ENCODE measurements at regions not wholly inside any gene's neighbourhood (a gene's known extent, or its start where the extent isn't known, plus 50 kb on each side); places are given as distances from the start of the nearest gene placed in this dataset.

DNA sequence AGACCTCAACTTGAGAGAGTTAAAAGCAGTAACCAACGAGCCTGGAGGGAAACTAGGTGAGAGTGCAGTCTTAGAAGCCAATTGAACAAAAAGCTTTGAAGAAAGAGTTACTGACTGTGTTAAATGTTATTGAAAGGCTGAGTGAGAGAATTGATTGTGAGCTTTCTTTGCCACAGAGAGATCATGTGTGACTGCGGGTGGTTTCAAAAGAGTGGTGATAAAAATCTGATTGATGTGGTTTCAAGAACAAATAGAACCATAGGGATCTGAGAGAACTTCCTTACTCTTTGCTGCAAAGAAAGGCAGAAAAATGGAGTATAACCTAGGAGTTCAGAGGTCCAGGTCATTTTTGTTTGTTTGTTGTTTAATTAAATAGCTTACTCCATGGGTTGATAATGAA, 759.9 kb upstream of the ALCAM start:
- no peak for DNase-seq

DNA sequence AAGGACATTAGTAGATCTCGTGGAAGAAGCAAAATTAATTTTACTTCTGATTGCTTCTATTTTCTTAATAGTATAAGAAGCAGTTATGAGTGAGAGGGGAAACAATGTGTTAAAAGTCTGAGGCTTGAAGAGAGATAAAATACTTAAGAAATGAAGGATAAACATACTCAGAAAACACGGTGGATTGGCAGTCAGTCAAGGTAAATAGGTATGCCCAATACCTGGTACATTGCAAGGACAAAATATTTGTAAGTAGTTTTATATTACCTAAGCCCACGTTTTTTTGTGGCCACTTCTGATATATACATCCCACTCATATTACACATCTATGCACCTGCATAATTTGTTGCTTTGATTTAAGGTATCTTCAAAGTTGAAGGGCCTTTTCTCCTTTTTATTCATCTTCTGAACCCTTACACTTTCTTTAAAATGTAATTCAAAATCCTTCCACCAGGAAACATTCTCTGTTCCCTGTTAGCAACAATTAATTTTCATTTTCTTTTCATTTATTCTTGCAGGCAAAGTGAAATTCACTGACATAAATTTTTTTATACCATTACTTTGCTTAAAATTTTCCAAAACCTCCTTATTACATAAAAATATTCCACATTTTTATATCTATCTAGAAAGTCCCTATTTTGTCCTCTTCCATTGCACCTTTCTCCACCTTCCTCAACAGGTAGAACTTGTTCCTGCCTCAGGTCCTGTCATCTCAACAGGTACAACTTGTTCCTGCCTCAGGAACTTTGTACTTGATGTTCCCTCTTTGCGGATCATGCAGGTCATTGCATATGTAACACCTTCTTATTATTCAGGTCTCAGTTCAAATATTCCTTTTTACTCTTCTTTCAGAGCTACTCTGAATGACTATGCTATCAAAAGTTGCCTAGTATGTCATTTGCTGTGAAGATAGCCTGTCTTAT, 755.7 kb upstream of the ALCAM start:
- DNase-seq, result no peak

DNA sequence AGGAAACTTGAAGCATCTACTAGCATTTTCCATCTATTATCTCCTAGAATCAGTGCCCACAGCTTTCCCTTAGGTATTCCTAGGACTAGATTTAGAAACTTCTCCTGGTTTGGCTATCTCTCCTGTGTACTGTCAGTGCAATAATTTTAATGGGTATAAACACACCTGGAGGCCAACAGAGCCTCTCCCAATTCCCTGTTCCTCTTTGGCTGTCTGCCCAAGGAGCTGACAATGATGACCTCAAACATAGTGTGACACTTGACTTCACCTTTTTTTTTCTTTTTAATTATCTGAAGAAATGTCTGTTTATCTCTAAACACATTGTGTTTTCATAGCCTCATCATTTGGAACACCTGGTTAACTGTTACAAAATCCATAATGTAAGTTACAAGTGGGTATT, 754.5 kb upstream of the ALCAM start:
- no peak for DNase-seq

DNA sequence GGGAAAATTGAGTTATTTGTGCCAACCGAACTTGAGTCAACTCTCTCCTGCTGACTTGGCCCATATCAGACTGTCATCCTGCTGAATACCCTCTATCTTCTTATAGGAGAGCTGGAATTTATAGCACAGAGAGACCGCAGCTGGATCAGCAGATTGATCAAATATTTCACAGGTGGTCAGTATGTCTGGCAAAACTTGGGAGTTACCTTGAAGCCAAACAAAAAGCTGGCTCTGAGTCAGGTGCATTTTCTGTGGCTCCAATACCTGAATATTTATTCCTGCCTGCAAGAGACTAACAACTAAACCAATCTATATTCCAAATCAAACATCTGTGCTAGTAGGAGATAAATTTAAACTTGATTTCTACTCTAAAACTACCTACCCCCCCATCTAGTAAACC, 752.1 kb upstream of the ALCAM start:
- DNase-seq, result no peak

DNA sequence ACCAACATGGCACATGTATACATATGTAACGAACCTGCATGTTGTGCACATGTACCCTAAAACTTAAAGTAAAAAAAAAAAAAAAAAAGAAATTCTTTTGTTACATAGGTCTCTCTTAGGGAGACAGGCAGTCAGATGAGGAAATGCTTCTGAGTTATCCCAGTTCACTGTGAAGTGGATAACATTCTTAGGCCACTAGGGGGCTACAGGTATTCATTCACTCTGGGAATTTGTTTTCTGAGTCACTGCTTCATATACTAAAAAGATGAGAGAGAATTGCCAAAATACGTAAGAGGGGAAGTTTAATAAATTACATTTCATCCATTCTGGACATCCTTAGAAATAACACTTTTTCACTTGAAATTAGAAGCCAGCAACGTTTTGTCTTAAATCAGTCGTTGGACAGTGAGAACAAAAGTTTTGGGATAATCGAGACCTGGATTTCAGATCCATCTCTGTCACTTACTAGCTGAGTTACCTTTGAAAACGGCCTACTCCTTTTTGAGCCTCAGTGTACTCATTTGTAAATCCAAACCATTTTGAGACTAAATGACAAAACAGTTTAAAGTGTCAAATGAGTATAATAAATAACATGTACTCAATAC, 738.4 kb upstream of the ALCAM start:
- DNase-seq, result no peak

DNA sequence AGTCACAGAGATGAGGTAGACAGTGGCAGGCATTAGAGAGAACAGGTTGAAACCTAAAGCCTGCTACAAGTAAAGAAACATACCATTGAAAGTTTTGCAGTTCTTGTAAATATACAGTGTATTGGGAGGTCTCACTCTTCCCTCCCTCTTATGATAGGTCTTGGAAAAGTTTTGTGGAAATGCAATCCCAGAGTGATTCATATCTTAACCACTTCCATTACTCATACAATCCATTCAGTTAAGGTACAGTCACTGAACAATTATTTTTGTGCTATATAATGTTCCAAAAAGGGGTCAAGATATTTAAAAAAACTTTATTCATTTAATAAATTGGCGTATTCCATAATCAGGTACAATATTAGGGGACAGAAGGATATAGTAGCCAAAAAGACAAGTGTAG, 737.7 kb upstream of the ALCAM start:
- DNase-seq, result no peak

DNA sequence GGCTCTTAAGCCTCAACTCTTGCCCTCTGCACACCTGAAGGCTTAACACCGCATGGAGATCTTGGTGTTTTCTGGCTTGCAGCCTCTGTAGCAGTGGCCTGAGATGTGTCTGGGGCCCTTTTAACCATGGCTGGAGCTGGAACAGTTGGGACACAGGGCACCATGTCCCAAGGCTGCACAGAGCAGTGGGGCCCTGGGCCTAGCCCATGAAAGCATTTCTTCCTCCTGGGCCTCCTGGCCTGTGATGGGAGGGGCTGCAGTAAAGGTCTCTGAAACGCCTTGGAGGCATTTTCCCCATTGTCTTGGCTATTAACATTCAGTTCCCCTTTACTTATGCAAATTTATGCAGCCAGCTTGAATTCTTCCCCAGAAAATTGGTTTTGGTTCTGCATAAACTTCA, 735.5 kb upstream of the ALCAM start:
- no peak for DNase-seq

DNA sequence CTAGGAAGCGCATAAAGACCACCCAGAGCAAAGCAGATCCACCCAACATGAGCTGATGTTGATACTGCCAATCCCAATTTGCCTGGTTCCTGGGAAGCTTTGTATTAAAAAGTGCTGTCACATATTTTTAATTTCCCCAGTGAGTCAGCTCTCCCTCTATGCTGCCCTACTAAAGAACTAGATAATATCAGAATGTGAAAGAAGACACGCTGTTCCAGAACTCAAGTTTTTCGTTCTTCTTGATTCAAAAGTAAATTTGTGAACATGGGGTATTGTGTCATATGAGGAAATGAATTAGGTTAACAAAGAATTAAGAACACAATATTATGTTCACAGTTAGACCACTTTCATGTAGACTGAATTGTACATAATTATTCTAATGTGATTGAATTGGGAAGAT, 734.2 kb upstream of the ALCAM start:
- no peak for DNase-seq

DNA sequence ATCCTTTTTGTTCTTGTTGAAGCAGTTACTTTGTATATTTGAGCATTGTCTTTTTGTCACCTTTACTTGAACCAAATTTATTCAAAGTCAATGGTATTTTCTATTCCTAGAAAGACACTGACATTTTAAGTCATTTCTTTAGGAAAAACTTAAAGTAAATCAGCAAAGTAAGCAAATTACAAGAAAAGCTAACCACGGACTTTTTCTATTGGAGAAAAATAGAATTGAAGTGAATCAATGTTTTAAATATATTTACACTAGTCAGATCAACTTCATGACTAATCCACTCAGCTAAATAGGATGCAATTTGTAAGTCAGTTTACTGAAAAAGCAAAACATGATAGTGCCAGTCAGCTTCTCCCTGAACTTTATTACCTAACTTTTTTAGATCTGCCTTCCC, 733.8 kb upstream of the ALCAM start:
- DNase-seq, result no peak

DNA sequence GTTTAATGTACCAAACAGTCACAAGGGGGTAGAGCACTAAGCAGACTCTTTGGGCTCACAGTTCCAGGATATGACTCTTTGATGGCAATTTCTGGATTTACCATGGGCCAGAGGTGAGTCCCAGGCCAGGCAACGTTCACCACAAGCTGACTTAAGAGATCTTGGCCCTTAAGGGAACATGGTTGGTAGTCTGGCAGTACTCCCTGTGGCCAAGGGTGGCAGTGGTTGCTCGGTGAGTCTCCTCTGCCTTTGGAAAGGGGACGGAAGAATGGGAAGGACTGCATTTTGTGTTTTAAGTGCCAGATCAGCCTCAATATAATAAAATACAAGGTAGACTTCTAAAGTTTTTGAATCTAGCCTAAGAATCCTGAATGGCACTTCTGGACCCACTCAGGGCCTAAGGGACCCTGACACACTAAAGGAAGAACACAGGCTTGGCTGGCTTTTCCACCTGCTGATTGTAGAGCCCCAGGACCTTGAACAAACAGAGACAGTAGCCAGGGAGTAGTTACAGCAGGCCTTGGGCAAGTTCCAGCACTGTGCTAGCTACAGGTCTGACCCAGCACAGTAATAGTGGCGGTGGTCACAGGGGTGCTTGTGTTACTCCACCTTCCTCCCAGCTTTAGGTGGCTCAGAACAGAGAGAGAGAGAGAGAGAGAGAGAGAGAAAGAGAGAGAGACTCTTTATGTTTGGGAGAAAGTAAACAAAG, 730.7 kb upstream of the ALCAM start:
- no peak for DNase-seq

DNA sequence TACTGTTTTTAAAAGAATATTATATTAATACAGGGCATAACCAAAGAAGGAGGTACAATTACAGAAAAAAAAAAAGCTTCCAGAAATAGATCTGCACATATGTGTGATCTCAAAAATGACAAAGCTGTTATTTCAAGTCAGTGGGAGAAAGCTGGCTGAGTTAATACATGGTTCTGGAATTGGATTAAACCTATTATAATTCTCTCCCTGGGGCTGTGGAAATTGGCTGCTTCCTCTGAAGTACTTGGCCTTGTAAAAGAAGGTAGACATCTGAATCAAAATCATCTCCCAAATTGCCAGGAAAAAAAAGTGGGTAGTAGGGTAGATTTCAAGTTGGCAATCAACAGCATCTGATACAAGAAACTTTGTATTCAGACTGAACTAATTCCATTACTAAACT, 723.9 kb upstream of the ALCAM start:
- no peak for DNase-seq

DNA sequence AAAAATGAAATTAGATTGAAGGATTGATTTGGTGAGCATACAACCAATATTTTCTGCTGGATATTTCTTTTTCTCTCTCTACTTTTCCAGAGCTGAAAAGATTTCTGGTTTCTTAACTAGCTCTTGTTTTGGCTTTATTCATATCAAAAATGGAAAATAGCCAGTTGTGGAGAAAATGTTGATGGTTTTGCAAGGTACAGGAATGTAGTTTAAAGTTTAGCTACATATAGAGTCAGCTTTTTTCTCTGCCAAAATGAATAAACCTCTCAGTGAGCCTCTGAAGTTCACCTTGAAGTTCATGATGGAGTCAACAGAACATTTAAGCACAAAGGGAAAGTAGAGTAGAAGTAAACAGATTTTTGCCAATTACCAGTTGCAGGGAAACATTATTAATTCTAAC, 720.5 kb upstream of the ALCAM start:
- no peak for DNase-seq

DNA sequence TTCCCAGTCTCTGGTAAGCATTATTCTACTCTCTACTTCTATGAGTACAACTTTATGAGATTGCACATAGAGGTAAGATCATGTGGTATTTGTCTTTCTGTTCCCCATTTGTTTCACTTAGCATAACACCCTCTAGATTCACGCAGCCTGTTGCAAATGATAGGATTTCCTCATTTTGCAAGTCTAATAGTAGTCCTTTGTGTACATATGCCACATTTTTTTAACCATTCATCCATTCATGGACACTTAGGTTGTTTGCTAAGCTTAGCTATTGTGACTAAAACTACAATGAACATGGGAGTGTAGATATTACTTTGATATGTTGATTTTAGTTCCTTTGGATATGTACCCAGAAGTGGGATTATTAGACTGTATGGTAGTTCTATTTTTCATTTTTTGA, 717.9 kb upstream of the ALCAM start:
- no peak for DNase-seq

DNA sequence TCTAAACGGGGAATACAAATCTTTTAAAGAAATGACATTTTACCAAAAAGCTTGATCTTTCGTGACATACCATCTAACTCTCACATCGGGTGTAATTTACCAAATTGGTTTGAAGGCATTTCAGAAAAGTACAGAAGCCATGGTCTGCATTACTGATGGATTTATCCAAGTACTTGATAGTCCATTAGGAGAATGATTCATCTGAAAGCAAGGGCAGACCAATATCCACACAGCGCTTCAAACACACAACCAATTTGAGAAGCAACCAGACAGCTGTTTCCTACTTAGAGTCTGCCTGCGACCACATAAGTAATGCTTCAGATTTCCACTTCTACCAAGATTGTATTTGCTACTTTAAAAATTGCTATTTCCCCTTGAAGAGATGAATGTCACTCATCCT, 697.6 kb upstream of the ALCAM start:
- no peak for DNase-seq

DNA sequence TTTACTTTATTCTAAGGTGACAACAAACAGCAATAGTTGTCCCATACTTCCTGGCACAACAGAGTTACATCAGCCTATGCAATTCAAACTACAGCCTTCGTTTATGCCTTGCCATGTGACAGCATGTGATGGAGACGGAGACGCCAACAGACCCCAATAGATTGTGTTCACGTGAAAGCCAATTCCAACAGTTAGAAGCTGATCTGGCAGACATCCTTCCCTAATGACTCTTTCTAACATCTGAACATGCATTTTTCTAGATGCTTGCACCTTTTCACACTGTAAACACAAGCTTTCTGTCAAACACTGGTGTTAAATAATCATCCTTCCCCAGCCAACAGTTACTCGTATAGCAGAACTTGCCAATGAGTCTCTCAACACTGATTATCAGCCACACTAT, 694.4 kb upstream of the ALCAM start:
- DNase-seq, result no peak

DNA sequence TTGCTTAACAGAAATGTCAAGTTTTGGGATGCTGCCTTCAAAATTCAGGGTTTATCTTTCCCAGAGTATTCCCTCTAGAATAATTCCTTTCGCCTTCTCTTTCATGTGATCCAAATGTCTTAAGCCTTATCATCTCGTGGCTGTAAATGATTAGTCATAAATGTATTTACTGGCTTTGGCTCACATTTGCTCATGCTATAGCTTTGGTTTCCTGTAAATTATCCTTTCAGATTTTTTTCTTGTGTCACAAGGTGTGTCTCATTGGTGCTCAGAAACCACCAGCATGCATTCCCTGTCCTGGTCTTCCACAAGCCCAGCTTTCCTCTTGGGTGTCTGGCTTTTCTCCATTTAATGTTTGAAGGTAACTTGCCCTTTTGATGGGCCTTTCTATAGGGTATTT, 692.7 kb upstream of the ALCAM start:
- no peak for DNase-seq

DNA sequence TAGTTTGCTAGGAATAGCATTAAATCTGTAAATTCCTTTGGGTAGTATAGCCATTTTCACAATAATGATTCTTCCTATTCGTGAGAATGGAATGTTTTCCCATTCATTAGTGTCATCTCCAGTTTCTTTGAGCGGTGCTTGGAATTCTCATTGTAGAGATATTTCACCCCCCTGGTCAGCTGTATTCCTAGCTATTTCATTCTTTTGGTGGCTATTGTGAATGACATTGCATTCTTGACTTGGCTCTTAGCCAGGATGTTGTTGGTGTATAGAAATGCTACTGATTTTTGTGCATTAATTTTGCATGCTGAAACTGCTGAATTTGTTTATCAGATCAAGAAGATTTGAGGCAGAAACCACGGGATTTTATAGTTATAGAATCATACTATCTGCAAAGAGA, 690.5 kb upstream of the ALCAM start:
- DNase-seq, result no peak

DNA sequence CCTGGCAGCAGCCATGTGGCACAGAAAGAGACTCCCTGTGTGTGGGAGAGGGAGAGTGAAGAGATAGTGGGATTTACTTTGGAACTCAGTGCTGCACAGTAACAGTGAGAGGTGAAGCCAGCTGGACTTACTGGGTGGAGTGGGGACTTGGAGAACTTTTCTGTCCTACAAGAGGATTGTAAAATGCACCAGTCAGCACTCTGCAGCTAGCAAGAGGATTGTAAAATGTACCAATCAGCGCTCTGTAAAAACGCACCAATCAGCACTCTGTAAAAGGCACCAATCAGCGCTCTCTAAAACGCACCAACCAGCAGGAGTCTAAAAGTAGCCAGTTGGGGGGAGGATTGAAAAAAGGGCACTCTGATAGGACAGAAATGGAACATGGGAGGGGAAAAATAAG, 688.8 kb upstream of the ALCAM start:
- DNase-seq, result no peak

DNA sequence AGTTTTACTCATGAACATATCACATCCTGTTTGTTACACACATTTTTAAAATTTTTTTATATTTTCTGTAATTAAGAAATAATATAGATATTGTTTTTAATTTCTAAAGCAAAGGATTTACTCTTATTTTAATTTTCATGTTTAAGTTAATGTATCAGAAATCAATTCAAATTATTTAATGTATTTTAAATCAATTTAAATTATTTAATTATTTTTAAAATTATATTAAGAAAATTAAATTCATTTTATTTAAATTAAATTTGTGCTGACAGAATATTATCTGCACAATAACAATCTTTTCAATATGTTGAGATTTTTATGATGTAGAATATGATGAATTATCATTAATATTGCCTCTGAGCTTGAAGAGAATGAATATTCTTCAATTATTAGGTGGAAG, 681.2 kb upstream of the ALCAM start:
- DNase-seq, result no peak

DNA sequence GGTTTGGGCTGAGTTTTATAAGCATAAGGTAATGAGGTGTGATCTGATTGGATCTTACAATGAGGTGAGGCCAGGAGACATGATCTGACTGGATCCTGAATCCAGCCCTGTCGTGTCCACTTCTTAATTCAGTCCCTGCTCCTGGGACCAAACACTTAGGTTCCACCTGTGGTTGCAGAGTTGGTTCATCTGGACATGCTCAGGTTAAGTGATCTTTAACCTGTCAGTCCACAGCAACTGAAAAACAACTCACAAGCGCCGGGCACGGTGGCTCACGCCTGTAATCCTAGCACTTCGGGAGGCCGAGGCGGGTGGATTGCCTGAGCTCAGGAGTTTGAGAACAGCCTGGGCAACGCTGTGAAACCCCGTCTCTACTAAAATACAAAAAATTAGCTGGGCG, 679.3 kb upstream of the ALCAM start:
- DNase-seq, result no peak

DNA sequence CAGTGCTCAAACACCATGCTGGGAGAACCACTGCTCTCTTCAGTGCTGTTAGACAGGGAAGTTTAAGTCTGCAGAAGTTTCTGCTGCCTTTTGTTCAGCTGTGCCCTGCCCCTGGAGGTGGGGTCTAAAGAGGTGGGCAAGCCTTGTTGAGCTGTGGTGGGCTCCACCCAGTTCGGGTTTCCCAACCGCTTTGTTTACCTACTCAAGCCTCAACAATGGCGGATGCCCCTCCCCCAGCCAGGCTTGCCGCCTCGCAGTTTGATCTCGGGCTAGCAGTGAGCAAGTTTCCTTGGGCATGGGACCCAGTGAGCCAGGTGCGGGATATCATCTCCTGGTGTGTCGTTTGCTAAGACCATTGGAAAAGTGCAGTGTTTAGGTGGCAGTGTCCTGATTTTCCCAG, 670.2 kb upstream of the ALCAM start:
- DNase-seq, result no peak

DNA sequence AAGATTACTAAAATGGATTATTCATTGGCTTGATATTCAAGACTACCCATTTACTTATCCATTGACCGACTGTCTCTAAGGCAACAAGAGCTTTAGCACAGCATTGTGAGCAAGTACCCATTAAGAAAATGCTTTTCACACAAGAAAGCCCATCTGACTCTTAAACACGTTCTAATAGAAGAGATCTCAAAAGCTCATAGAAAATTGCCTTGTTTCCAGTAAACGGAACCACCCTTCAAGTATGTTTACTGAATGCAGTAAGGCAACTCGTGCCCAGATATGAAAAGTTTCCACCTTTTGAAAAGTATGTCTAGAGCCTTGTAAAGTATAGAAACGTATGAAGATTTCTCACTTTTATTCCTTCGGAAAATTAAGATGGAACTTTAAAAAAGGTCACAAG, 655.3 kb upstream of the ALCAM start:
- no peak for DNase-seq

DNA sequence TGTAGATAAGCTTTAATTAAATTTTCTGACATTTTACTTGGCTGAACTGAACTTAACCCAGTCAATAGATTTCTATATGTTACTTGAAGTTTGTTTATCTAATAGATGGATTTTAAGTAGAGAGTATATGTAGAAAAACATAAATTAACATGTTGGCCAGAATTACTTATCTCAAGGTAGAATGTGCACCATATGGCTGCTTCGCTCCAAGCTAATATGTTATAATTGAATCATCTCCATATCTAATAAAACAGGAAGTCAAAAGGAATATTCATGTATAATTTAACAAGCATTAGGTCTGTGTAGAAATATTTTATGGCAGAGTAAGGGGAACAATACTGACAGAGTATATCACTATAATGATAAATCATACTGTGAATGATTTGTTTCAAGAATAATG, 650.7 kb upstream of the ALCAM start:
- no peak for DNase-seq

DNA sequence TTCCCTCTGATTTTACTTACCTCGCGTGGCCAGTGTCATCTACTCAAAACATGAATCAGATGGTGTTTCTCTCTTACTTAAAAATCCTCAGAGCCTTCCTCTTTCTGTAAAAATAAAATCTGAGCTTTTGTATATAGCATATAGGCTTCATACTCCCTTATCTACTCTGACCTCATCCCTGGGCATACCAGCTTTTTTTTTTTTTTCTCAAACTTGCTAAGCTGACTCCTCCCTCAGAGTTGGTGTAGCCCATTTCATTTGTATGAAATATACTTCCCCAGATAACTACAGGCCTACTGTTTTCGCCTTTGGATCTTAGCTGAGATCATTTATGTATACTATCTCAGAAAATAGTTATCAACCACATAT, 648.9 kb upstream of the ALCAM start:
- no peak for DNase-seq

All from GOT3 (cell line).